ENCODE measurements at regions not wholly inside any gene's neighbourhood (a gene's known extent, or its start where the extent isn't known, plus 50 kb on each side); places are given as distances from the start of the nearest gene placed in this dataset.
"Not testable (repeated sequence)": the region's sequence is repeated elsewhere in the genome, so short reads cannot be mapped to it uniquely, and the experiment has no call there.

GRCh38 chr11:37967635-37968034 is 1369.6 kb upstream of the RAG2 start:
- no peak for DNase-seq

- DNase-seq: no peak
These were observed 1365.4 kb upstream of the RAG2 start for GRCh38 chr11:37963440-37963839.

- DNase-seq: no peak
These were observed 1359.7 kb upstream of the RAG2 start for GRCh38 chr11:37957717-37958116.

- no peak for DNase-seq
These were observed 1354.0 kb upstream of the RAG2 start for GRCh38 chr11:37951996-37952395.

GRCh38 chr11:37948258-37948657 is 1350.2 kb upstream of the RAG2 start:
- DNase-seq: no peak

GRCh38 chr11:37947821-37948220 is 1349.8 kb upstream of the RAG2 start:
- DNase-seq: no peak

GRCh38 chr11:37946155-37946766 is 1348.2 kb upstream of the RAG2 start:
- DNase-seq: peak; percentile 8

GRCh38 chr11:37942081-37942480 is 1344.0 kb upstream of the RAG2 start:
- DNase-seq: no peak

GRCh38 chr11:37929100-37929653 is 1331.1 kb upstream of the RAG2 start:
- DNase-seq: no peak

- no peak for DNase-seq
These were observed 1328.7 kb upstream of the RAG2 start for GRCh38 chr11:37926772-37927171.

- DNase-seq: no peak
These were observed 1318.3 kb upstream of the RAG2 start for GRCh38 chr11:37916331-37916730.

- DNase-seq: no peak
These were observed 1316.8 kb upstream of the RAG2 start for GRCh38 chr11:37914859-37915258.

GRCh38 chr11:37908219-37908548 is 1310.1 kb upstream of the RAG2 start:
- no peak for DNase-seq

- no peak for DNase-seq
These were observed 1309.6 kb upstream of the RAG2 start for GRCh38 chr11:37907436-37908218.

- DNase-seq: no peak
These were observed 1307.8 kb upstream of the RAG2 start for GRCh38 chr11:37905707-37906417.

GRCh38 chr11:37896016-37896415 is 1298.0 kb upstream of the RAG2 start:
- DNase-seq: no peak

GRCh38 chr11:37881741-37882140 is 1283.7 kb upstream of the RAG2 start:
- DNase-seq: no peak

GRCh38 chr11:37861671-37862070 is 1263.6 kb upstream of the RAG2 start:
- DNase-seq: no peak

- not testable (repeated sequence) for DNase-seq
These were observed 1260.9 kb upstream of the RAG2 start for GRCh38 chr11:37858806-37859537.

- DNase-seq: no peak
These were observed 1260.4 kb upstream of the RAG2 start for GRCh38 chr11:37858398-37858797.

GRCh38 chr11:37857726-37858125 is 1259.7 kb upstream of the RAG2 start:
- DNase-seq: no peak

- DNase-seq: no peak
These were observed 1251.7 kb upstream of the RAG2 start for GRCh38 chr11:37849706-37850105.

- no peak for DNase-seq
These were observed 1245.6 kb upstream of the RAG2 start for GRCh38 chr11:37843603-37844002.
